ENCODE measurements at regions not wholly inside any gene's neighbourhood (a gene's known extent, or its start where the extent isn't known, plus 50 kb on each side); places are given as distances from the start of the nearest gene placed in this dataset.

DNA sequence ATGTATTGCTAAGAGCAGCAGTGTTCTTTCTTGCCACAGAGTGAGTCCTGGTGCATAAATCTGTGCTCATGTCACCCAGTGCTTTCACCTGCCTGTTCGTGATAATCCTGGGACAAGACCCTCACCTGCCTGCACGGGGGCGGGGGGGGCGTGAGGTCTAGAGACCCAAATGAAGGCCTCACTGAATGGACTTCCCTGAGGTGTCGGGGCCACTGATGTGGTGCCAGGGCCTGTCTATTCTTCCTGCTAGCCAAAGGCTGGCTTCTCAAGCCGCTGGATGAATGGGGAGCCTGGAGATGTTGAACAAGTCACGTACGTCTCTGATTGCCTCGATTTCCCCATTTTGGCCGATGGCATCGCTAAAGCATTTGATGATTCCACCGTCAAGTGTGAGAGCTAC, 118.8 kb upstream of the IRF2BP2 start:
- H3K4me3 ChIP-seq (replicated peaks; ENCODE audit: insufficient read depth, low read length) = no peak overlapping the region
- TF ChIP-seq GABPA (IDR thresholded peaks at IDR 0.05; ENCODE audit: low read depth) (no peak), SPI1 (IDR thresholded peaks at IDR 0.05; ENCODE audit: borderline replicate concordance, low read depth) (no peak), CTCF (IDR thresholded peaks at IDR 0.05; ENCODE audit: insufficient read depth, low read length) (no peak), POLR2AphosphoS5 (IDR thresholded peaks at IDR 0.05; ENCODE audit: low read depth) (no peak)
- TF ChIP-seq, protein P1, sequence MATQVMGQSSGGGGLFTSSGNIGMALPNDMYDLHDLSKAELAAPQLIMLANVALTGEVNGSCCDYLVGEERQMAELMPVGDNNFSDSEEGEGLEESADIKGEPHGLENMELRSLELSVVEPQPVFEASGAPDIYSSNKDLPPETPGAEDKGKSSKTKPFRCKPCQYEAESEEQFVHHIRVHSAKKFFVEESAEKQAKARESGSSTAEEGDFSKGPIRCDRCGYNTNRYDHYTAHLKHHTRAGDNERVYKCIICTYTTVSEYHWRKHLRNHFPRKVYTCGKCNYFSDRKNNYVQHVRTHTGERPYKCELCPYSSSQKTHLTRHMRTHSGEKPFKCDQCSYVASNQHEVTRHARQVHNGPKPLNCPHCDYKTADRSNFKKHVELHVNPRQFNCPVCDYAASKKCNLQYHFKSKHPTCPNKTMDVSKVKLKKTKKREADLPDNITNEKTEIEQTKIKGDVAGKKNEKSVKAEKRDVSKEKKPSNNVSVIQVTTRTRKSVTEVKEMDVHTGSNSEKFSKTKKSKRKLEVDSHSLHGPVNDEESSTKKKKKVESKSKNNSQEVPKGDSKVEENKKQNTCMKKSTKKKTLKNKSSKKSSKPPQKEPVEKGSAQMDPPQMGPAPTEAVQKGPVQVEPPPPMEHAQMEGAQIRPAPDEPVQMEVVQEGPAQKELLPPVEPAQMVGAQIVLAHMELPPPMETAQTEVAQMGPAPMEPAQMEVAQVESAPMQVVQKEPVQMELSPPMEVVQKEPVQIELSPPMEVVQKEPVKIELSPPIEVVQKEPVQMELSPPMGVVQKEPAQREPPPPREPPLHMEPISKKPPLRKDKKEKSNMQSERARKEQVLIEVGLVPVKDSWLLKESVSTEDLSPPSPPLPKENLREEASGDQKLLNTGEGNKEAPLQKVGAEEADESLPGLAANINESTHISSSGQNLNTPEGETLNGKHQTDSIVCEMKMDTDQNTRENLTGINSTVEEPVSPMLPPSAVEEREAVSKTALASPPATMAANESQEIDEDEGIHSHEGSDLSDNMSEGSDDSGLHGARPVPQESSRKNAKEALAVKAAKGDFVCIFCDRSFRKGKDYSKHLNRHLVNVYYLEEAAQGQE (IDR thresholded peaks at IDR 0.05; ENCODE audit: insufficient replicate concordance, low read depth) = no peak
- DNase-seq (ENCODE audit: low read depth in 1 of 2, low spot score in 1 of 2) = no peak
- no peak overlapping the region for H3K27ac ChIP-seq (replicated peaks)
- H3K27me3 ChIP-seq (ENCODE audit: insufficient read depth, poor library complexity, severe bottlenecking) = no peaks in the 10 kb centered on the region

GRCh38 chr1:234727018-234727940, 117.3 kb upstream of the IRF2BP2 start:
- TF ChIP-seq GABPA (IDR thresholded peaks at IDR 0.05; ENCODE audit: low read depth) = no peak
- TF ChIP-seq CTCF (IDR thresholded peaks at IDR 0.05; ENCODE audit: insufficient read depth, low read length) = no peak
- Histone ChIP-seq H3K4me3 (replicated peaks; ENCODE audit: insufficient read depth, low read length) (no peak overlapping the region), H3K27ac (replicated peaks) (peak overlapping the region; percentile 98), H3K27me3 (ENCODE audit: insufficient read depth, poor library complexity, severe bottlenecking) (no peaks in the 10 kb centered on the region)
- DNase-seq (ENCODE audit: low read depth in 1 of 2, low spot score in 1 of 2) = no peak

DNA sequence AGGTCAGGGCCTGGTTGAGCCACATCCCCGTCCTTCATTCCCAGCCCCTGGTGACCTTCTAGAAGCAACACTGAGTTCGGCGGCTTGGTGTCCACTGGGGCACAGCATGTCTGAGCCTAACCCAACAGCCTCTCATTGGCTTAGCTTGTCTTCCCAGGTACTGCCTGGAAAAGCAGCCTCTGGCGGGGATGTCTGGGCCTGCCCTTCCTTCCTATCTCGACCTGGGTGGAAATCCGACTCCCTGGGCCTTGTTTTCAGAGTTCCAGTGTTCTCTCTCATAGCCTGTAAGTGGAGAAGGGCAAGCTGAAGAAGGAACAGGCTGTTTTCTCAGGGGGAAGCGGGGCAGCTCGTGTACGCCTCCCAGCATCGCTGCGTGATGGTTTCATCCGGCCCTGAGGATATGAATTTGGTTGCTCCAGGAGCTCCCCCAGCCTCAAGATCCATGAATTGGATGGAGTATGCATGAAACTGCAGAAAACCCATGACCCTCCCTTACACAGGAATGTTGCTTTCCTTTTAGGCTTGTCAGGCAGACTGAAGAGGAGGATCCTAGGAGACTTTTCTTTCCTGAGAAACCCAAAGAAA, 116.5 kb upstream of the IRF2BP2 start:
- DNase-seq (ENCODE audit: low read depth in 1 of 2, low spot score in 1 of 2) = no peak
- peak overlapping the region; percentile 98 for H3K27ac ChIP-seq (replicated peaks)
- H3K4me3 ChIP-seq (replicated peaks; ENCODE audit: insufficient read depth, low read length) = no peak overlapping the region
- H3K27me3 ChIP-seq (ENCODE audit: insufficient read depth, poor library complexity, severe bottlenecking) = no peaks in the 10 kb centered on the region
- TF ChIP-seq SPI1 (IDR thresholded peaks at IDR 0.05; ENCODE audit: borderline replicate concordance, low read depth) (no peak), POLR2AphosphoS5 (IDR thresholded peaks at IDR 0.05; ENCODE audit: low read depth) (no peak), GABPA (IDR thresholded peaks at IDR 0.05; ENCODE audit: low read depth) (no peak), CTCF (IDR thresholded peaks at IDR 0.05; ENCODE audit: insufficient read depth, low read length) (no peak)
- TF ChIP-seq, protein P1 (IDR thresholded peaks at IDR 0.05; ENCODE audit: insufficient replicate concordance, low read depth) = no peak

Data from HL-60 (cell line).